ENCODE measurements at regions not wholly inside any gene's neighbourhood (a gene's known extent, or its start where the extent isn't known, plus 50 kb on each side); places are given as distances from the start of the nearest gene placed in this dataset.

- peak; percentile 83 for TF ChIP-seq ZNF317 (CRISPR knock-in tag; IDR thresholded peaks at IDR 0.05)
- TF ChIP-seq PHF5A (CRISPR knock-in tag; IDR thresholded peaks at IDR 0.05; ENCODE audit: low read depth, unreplicated experiment): no peak
- no peak for TF ChIP-seq ZNF850 (CRISPR knock-in tag; conservative IDR thresholded peaks at IDR 0.05)
- TF ChIP-seq ARID2 (CRISPR knock-in tag; IDR thresholded peaks at IDR 0.05; ENCODE audit: borderline replicate concordance): no peak
- TF ChIP-seq KDM5A (IDR thresholded peaks at IDR 0.05; ENCODE audit: borderline replicate concordance, low read length): no peak
- no peak for TF ChIP-seq ZNF33A (CRISPR knock-in tag; IDR thresholded peaks at IDR 0.05; ENCODE audit: borderline replicate concordance)
- TF ChIP-seq NFKB2 (CRISPR knock-in tag; IDR thresholded peaks at IDR 0.05; ENCODE audit: borderline replicate concordance): no peak
- TF ChIP-seq FOXA1 (IDR thresholded peaks at IDR 0.05): no peak
- TF ChIP-seq FOXA1 (CRISPR knock-in tag; IDR thresholded peaks at IDR 0.05): peak; percentile 80
- TF ChIP-seq ZNF451 (CRISPR knock-in tag; IDR thresholded peaks at IDR 0.05): no peak
- no peak; the same call in 1 of the 2 replicates for TF ChIP-seq DNMT1 (CRISPR knock-in tag; IDR thresholded peaks at IDR 0.05)
- TF ChIP-seq ZSCAN5A (CRISPR knock-in tag; IDR thresholded peaks at IDR 0.05; ENCODE audit: borderline replicate concordance): no peak
- TF ChIP-seq MEIS2 (CRISPR knock-in tag; IDR thresholded peaks at IDR 0.05): peak; percentile 55; the same call in 1 of the 2 replicates
- no peak for TF ChIP-seq KLF12 (CRISPR knock-in tag; IDR thresholded peaks at IDR 0.05; ENCODE audit: borderline replicate concordance)
- peak; percentile 53; the same call in 1 of the 2 replicates for TF ChIP-seq ZNF772 (CRISPR knock-in tag; IDR thresholded peaks at IDR 0.05)
- peak; percentile 89 for TF ChIP-seq MAFF (IDR thresholded peaks at IDR 0.05; ENCODE audit: low read depth, low read length)
- no peak for TF ChIP-seq SOX6 (IDR thresholded peaks at IDR 0.05)
- TF ChIP-seq SOX6 (CRISPR knock-in tag; IDR thresholded peaks at IDR 0.05): peak; percentile 50
- TF ChIP-seq ZNF10 (CRISPR knock-in tag; IDR thresholded peaks at IDR 0.05; ENCODE audit: borderline replicate concordance, low read depth): no peak
- no peak for TF ChIP-seq ZC3H13 (CRISPR knock-in tag; IDR thresholded peaks at IDR 0.05)
- TF ChIP-seq RXRB (CRISPR knock-in tag; IDR thresholded peaks at IDR 0.05; ENCODE audit: borderline replicate concordance): peak; percentile 83
- TF ChIP-seq IKZF4 (CRISPR knock-in tag; IDR thresholded peaks at IDR 0.05; ENCODE audit: borderline replicate concordance, low read depth, not compliant biosample characterization): peak; percentile 52
- TF ChIP-seq ARHGAP35 (CRISPR knock-in tag; IDR thresholded peaks at IDR 0.05; ENCODE audit: borderline replicate concordance): peak; percentile 28; the same call in 1 of the 2 replicates
- TF ChIP-seq ZNF629 (CRISPR knock-in tag; conservative IDR thresholded peaks at IDR 0.05): no peak; the same call in 1 of the 2 replicates
- no peak for TF ChIP-seq TCF12 (IDR thresholded peaks at IDR 0.05)
- TF ChIP-seq TCF12 (CRISPR knock-in tag; IDR thresholded peaks at IDR 0.05): peak; percentile 81; the same call in 1 of the 2 replicates
- TF ChIP-seq NFE2L1 (CRISPR knock-in tag; IDR thresholded peaks at IDR 0.05; ENCODE audit: borderline replicate concordance): no peak
- TF ChIP-seq ZNF530 (CRISPR knock-in tag; IDR thresholded peaks at IDR 0.05; ENCODE audit: low read depth): no peak
- TF ChIP-seq ZBTB7A (CRISPR knock-in tag; IDR thresholded peaks at IDR 0.05): no peak
- 0 out of 2 replicates have a peak, but pooled peaks have one; percentile 4 for TF ChIP-seq KLF9 (CRISPR knock-in tag; IDR thresholded peaks at IDR 0.05; ENCODE audit: low read depth)
- TF ChIP-seq, protein P1, sequence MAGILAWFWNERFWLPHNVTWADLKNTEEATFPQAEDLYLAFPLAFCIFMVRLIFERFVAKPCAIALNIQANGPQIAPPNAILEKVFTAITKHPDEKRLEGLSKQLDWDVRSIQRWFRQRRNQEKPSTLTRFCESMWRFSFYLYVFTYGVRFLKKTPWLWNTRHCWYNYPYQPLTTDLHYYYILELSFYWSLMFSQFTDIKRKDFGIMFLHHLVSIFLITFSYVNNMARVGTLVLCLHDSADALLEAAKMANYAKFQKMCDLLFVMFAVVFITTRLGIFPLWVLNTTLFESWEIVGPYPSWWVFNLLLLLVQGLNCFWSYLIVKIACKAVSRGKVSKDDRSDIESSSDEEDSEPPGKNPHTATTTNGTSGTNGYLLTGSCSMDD (CRISPR knock-in tag; IDR thresholded peaks at IDR 0.05): no peak
- no peak for TF ChIP-seq HES4 (CRISPR knock-in tag; IDR thresholded peaks at IDR 0.05; ENCODE audit: borderline replicate concordance)
Observed at GRCh38 chr14:34038358-34039057, 87.6 kb upstream of the EGLN3 start (continued).

All from HepG2 (cell line).